HG03025 (cell line): ENCODE measurements at regions not wholly inside any gene's neighbourhood (a gene's known extent, or its start where the extent isn't known, plus 50 kb on each side); places are given as distances from the start of the nearest gene placed in this dataset.

Experiments
- ATAC-seq: cut with Tn5 transposase; IDR thresholded peaks from one replicate; pipeline ENCODE4 v1.9.1; 2021; ENCODE audit warnings: mild to moderate bottlenecking, moderate library complexity; ENCODE audit not compliant: unreplicated experiment, low FRiP score

GRCh38 chr18:73487966-73488365, 620.2 kb upstream of the NETO1 start:
- ATAC-seq, result no peak

GRCh38 chr18:73485166-73485565, 617.4 kb upstream of the NETO1 start:
- no peak for ATAC-seq

GRCh38 chr18:73482901-73483300, 615.1 kb upstream of the NETO1 start:
- ATAC-seq, result no peak

- no peak for ATAC-seq
These were observed 611.7 kb upstream of the NETO1 start for GRCh38 chr18:73479477-73479876.

- ATAC-seq, result no peak
These were observed 610.4 kb upstream of the NETO1 start for GRCh38 chr18:73478191-73478590.

GRCh38 chr18:73476031-73476430, 608.2 kb upstream of the NETO1 start:
- ATAC-seq, result no peak

GRCh38 chr18:73462092-73462491, 594.3 kb upstream of the NETO1 start:
- ATAC-seq, result no peak

GRCh38 chr18:73461780-73462059, 593.9 kb upstream of the NETO1 start:
- ATAC-seq, result no peak

- ATAC-seq, result no peak
These were observed 593.4 kb upstream of the NETO1 start for GRCh38 chr18:73461038-73461779.

GRCh38 chr18:73458186-73458964, 590.6 kb upstream of the NETO1 start:
- no peak for ATAC-seq

GRCh38 chr18:73456643-73457042, 588.9 kb upstream of the NETO1 start:
- ATAC-seq, result no peak

- ATAC-seq, result no peak
These were observed 585.1 kb upstream of the NETO1 start for GRCh38 chr18:73452866-73453265.

- ATAC-seq, result no peak
These were observed 578.7 kb upstream of the NETO1 start for GRCh38 chr18:73446502-73446901.

GRCh38 chr18:73431620-73432019, 563.8 kb upstream of the NETO1 start:
- ATAC-seq, result no peak

GRCh38 chr18:73421010-73421409, 553.2 kb upstream of the NETO1 start:
- no peak for ATAC-seq

GRCh38 chr18:73419531-73419930, 551.7 kb upstream of the NETO1 start:
- no peak for ATAC-seq

- no peak for ATAC-seq
These were observed 546.8 kb upstream of the NETO1 start for GRCh38 chr18:73414598-73414997.

- ATAC-seq, result no peak
These were observed 546.3 kb upstream of the NETO1 start for GRCh38 chr18:73414069-73414468.

- ATAC-seq, result no peak
These were observed 541.5 kb upstream of the NETO1 start for GRCh38 chr18:73409242-73409641.

GRCh38 chr18:73408469-73408868, 540.7 kb upstream of the NETO1 start:
- ATAC-seq, result no peak

GRCh38 chr18:73407506-73407905, 539.7 kb upstream of the NETO1 start:
- no peak for ATAC-seq

- ATAC-seq, result no peak
These were observed 516.5 kb upstream of the NETO1 start for GRCh38 chr18:73384246-73384645.
